Esophagus muscularis mucosa (tissue), 4 donors: ENCODE measurements at regions not wholly inside any gene's neighbourhood (a gene's known extent, or its start where the extent isn't known, plus 50 kb on each side); places are given as distances from the start of the nearest gene placed in this dataset.

Experiments
- EP300 ChIP-seq: sonication (generic); formaldehyde crosslinking; IDR thresholded peaks from one replicate; pipeline ENCODE4 v1.6.1; 2017; ENCODE audit warnings: antibody characterized with exemption
- POLR2A ChIP-seq: fragments of 450-650 bp; IDR thresholded peaks from one replicate; pipeline ENCODE4 v1.6.1; 2017; ENCODE audit warnings: antibody characterized with exemption, moderate library complexity, mild to moderate bottlenecking, low read depth
- POLR2AphosphoS5 ChIP-seq, 2 donors: sonication (generic); formaldehyde crosslinking; IDR thresholded peaks; one replicate each; pipeline ENCODE4 v1.6.1; 2017; ENCODE audit warnings: antibody characterized with exemption in 2 of 2
- TF ChIP-seq, protein P1 (sequence below), 3 experiments: fragments of 200-600 bp in 2 of 3; fragments of 450-650 bp in 1 of 3; sonication (generic) in 2 of 3; IDR thresholded peaks; one replicate each; pipeline ENCODE4 v1.5.1; 2017 to 2019; ENCODE audit warnings: antibody characterized with exemption in 3 of 3, mild to moderate bottlenecking in 2 of 3, moderate library complexity in 1 of 3

- TF ChIP-seq, protein P1, sequence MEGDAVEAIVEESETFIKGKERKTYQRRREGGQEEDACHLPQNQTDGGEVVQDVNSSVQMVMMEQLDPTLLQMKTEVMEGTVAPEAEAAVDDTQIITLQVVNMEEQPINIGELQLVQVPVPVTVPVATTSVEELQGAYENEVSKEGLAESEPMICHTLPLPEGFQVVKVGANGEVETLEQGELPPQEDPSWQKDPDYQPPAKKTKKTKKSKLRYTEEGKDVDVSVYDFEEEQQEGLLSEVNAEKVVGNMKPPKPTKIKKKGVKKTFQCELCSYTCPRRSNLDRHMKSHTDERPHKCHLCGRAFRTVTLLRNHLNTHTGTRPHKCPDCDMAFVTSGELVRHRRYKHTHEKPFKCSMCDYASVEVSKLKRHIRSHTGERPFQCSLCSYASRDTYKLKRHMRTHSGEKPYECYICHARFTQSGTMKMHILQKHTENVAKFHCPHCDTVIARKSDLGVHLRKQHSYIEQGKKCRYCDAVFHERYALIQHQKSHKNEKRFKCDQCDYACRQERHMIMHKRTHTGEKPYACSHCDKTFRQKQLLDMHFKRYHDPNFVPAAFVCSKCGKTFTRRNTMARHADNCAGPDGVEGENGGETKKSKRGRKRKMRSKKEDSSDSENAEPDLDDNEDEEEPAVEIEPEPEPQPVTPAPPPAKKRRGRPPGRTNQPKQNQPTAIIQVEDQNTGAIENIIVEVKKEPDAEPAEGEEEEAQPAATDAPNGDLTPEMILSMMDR (IDR thresholded peaks at IDR 0.05) = no peak
- TF ChIP-seq POLR2A = no peak
- TF ChIP-seq POLR2AphosphoS5 (IDR thresholded peaks at IDR 0.05) = no peak
- no peak for TF ChIP-seq EP300
These were observed 87.5 kb downstream of the IER5 start for GRCh38 chr1:181175955-181176354.
